Sigmoid colon (tissue), 3 donors: ENCODE measurements at regions not wholly inside any gene's neighbourhood (a gene's known extent, or its start where the extent isn't known, plus 50 kb on each side); places are given as distances from the start of the nearest gene placed in this dataset.

Experiments used
- CTCF ChIP-seq, 4 experiments: fragments of 450-650 bp in 3 of 4; fragments of 200-600 bp in 1 of 4; IDR thresholded peaks; one replicate each; pipeline ENCODE4 v1.5.1; 2016 to 2019; ENCODE audit warnings: antibody characterized with exemption in 4 of 4, mild to moderate bottlenecking in 3 of 4, moderate library complexity in 2 of 4
- POLR2A ChIP-seq, 2 donors: fragments of 450-650 bp; IDR thresholded peaks; one replicate each; pipeline ENCODE4 v1.6.1; 2016; ENCODE audit warnings: antibody characterized with exemption in 2 of 2, mild to moderate bottlenecking in 2 of 2, moderate library complexity in 2 of 2

GRCh38 chr9:89779405-89780203 is 174.8 kb downstream of the GADD45G start:
- TF ChIP-seq CTCF (IDR thresholded peaks at IDR 0.05) (no peak), POLR2A (IDR thresholded peaks at IDR 0.05) (no peak)
